GM21381 (cell line): ENCODE measurements at regions not wholly inside any gene's neighbourhood (a gene's known extent, or its start where the extent isn't known, plus 50 kb on each side); places are given as distances from the start of the nearest gene placed in this dataset.
A peak's percentile ranks its signal among the peaks of the same experiment; 100 is the strongest.
"Not testable (repeated sequence)": the region's sequence is repeated elsewhere in the genome, so short reads cannot be mapped to it uniquely, and the experiment has no call there.

ENCODE experiments used
- ATAC-seq: cut with Tn5 transposase; IDR thresholded peaks from one replicate; pipeline ENCODE4 v1.9.1; 2021; ENCODE audit warnings: mild to moderate bottlenecking, moderate library complexity; ENCODE audit not compliant: unreplicated experiment

GRCh38 chr10:48102410-48103146, 103.0 kb upstream of the FAM25C start:
- ATAC-seq: not testable (repeated sequence)

GRCh38 chr10:48098854-48099253, 99.3 kb upstream of the FAM25C start:
- ATAC-seq: not testable (repeated sequence)

- not testable (repeated sequence) for ATAC-seq
These were observed 91.1 kb upstream of the FAM25C start for GRCh38 chr10:48090706-48091105.

GRCh38 chr10:48088087-48088486, 88.5 kb upstream of the FAM25C start:
- not testable (repeated sequence) for ATAC-seq

- not testable (repeated sequence) for ATAC-seq
These were observed 84.9 kb upstream of the FAM25C start for GRCh38 chr10:48084446-48084845.

- not testable (repeated sequence) for ATAC-seq
These were observed 71.6 kb upstream of the FAM25C start for GRCh38 chr10:48071228-48071627.

- ATAC-seq: peak; percentile 86
These were observed 64.5 kb upstream of the FAM25C start for GRCh38 chr10:48063944-48064625.

- not testable (repeated sequence) for ATAC-seq
These were observed 55.8 kb upstream of the FAM25C start for GRCh38 chr10:48055395-48055794.
